ENCODE measurements at regions not wholly inside any gene's neighbourhood (a gene's known extent, or its start where the extent isn't known, plus 50 kb on each side); places are given as distances from the start of the nearest gene placed in this dataset.
"Not testable (repeated sequence)": the region's sequence is repeated elsewhere in the genome, so short reads cannot be mapped to it uniquely, and the experiment has no call there.

DNA sequence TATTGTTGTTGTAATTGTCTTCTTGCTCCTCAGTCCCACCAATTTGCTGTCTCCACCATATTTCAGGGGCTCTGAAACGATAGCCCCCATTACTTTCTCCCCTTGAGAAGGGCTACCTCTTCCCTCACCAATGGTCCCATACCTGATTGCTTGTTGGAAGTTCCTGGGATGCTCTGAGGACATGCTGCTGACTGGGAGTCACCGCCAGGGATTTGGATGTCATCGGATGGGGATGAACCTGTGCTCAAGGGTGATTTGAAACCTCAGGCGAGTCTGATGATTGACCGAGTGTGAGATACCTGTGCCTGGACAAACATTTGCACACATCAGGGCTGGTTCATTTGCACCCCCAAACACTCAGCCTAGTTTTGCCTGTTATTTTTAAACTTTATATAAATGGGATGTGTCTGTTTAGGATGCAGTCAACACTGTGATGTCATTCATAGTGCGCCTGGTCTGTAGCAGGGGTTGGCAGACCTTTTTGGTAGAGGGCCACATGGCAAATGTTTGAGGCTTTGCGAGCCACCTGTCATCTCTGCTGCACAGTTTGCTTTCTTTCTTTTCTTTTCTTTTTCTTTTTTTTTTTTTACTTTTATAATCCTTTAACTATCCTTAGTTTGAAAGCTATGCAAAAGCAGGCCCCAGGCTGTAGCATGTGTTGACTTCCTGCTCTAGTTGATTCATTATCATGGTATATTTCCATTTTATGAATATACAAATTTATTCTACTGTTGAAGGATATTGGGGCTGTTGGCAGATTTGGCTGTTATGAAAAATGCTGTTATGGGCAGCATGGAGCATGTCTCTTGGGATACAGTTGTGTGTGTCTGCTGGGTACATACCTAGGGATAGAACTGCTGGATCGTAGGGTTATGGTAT is 118.5 kb upstream of the PHACTR3 start (continued):
- TF ChIP-seq, protein P1, sequence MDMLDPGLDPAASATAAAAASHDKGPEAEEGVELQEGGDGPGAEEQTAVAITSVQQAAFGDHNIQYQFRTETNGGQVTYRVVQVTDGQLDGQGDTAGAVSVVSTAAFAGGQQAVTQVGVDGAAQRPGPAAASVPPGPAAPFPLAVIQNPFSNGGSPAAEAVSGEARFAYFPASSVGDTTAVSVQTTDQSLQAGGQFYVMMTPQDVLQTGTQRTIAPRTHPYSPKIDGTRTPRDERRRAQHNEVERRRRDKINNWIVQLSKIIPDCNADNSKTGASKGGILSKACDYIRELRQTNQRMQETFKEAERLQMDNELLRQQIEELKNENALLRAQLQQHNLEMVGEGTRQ (IDR thresholded peaks at IDR 0.05; ENCODE audit: low read depth, low read length) = no peak

DNA sequence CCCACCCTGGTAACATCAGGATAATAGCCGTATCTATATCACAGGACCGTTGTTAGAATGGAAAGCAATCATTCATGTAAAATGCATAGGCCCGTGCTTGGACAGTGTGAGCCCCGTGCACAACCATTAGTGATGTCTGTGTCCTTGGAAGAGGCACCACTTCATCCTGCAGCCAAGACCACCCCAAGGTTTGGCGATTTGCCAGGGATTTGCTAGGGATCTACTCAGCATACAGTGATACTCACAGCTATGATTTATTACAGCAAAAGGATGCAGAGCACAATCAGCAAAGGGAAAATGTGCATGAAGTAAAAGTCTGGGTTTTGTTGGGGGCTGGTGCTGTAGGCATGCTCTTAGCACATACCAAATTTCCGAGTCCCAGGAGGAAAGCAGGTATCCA is 115.9 kb upstream of the PHACTR3 start:
- H3K4ac ChIP-seq (ENCODE audit: low read depth, low read length); H3K79me1 ChIP-seq (ENCODE audit: low read depth in 1 of 2, low read length in 2 of 2); H3K27ac ChIP-seq (ENCODE audit: insufficient read depth, low read length); dilution Hi-C loops (cut with HindIII; ENCODE audit: low sequenced_read_pairs, unreplicated experiment); H3K9me1 ChIP-seq (ENCODE audit: insufficient read depth, low read length); H2AK5ac ChIP-seq (ENCODE audit: low read depth, low read length); H2BK5ac ChIP-seq (ENCODE audit: low read depth, low read length, poor library complexity, severe bottlenecking); H2BK15ac ChIP-seq (ENCODE audit: low read depth, low read length); H4K91ac ChIP-seq (ENCODE audit: insufficient read depth, low read depth, low read length); H4K20me1 ChIP-seq (ENCODE audit: insufficient read depth, low read length); H4K5ac ChIP-seq (ENCODE audit: low read depth, low read length); H2AK9ac ChIP-seq (replicated peaks; ENCODE audit: low read depth, low read length, poor library complexity); BruUV-seq (replicated peaks); CTCF ChIA-PET; H3K56ac ChIP-seq (ENCODE audit: extremely low read depth, insufficient read depth, low read length); H3K9me3 ChIP-seq (ENCODE audit: control insufficient read depth, insufficient read depth, low read length); H3K9ac ChIP-seq (ENCODE audit: low read depth, low read length); H3K4me3 ChIP-seq (ENCODE audit: insufficient read depth, low read depth, low read length); ATAC-seq (ENCODE audit: low read depth); H3K4me2 ChIP-seq (ENCODE audit: low read depth, low read length); H3K36me3 ChIP-seq (ENCODE audit: control insufficient read depth, insufficient read depth, low read length); POLR2A ChIA-PET (ENCODE audit: unreplicated experiment); H3K18ac ChIP-seq (ENCODE audit: low read depth, low read length); H3K14ac ChIP-seq (replicated peaks; ENCODE audit: low read depth, low read length); H2BK20ac ChIP-seq (ENCODE audit: low read depth, low read length); H3K4me1 ChIP-seq (ENCODE audit: control insufficient read depth, insufficient read depth, low read length); H2BK120ac ChIP-seq (ENCODE audit: low read depth, low read length); intact Hi-C loops (cut with micrococcal nuclease); H3K27me3 ChIP-seq (ENCODE audit: control insufficient read depth, insufficient read depth, low read length); DNase-seq; H2AFZ ChIP-seq (replicated peaks; ENCODE audit: low read length, poor library complexity); in situ Hi-C loops (cut with MboI; ENCODE audit: low sequenced_read_pairs); H3K23ac ChIP-seq (ENCODE audit: low read depth, low read length); H4K8ac ChIP-seq (ENCODE audit: low read depth in 2 of 2, low read length in 2 of 2): not testable (repeated sequence)
- no CpG with 5 or more reads among the region's 6 CpGs for WGBS, 2 experiments (ENCODE audit: extremely low coverage in 2 of 2, insufficient read length in 1 of 2)

DNA sequence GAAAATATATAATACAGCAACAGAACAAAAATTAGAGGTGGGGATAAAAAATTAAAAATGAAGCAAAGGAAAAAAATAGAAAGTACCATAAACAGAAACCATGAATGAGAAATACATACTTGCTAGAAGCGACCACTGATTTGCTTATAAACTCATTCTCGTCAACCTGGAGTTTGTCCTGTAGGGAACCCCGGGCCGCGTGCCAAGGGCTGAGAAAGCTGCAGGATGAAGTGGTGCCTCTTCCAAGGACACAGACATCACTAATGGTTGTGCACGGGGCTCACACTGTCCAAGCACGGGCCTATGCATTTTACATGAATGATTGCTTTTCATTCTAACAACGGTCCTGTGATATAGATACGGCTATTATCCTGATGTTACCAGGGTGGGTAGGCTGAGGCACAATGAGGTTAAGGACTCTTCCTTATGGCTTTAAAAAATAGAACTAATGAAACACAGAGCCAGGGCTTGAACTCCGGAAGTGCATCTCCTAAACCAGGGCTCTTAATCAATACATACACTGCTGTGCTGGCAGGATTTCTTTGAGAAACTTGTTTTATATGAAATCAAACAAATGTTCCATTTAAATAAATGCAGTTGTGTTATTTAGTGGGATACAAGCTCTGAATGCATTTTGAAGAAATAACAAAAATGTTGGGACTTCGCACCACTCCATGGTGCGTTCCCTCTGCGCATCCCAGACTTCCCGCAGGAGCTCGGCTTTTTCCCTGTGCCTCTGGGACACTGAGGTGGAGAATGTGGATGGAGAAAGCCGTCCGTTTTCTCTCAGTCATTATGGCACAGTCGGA is 113.9 kb upstream of the PHACTR3 start:
- H2BK20ac ChIP-seq (ENCODE audit: low read depth, low read length); H4K20me1 ChIP-seq (ENCODE audit: insufficient read depth, low read length); H3K9me3 ChIP-seq (ENCODE audit: control insufficient read depth, insufficient read depth, low read length); H3K4me3 ChIP-seq (ENCODE audit: insufficient read depth, low read depth, low read length); DNase-seq; H3K14ac ChIP-seq (replicated peaks; ENCODE audit: low read depth, low read length); H2AK9ac ChIP-seq (replicated peaks; ENCODE audit: low read depth, low read length, poor library complexity); H3K27ac ChIP-seq (ENCODE audit: insufficient read depth, low read length); H3K9ac ChIP-seq (ENCODE audit: low read depth, low read length); H2BK15ac ChIP-seq (ENCODE audit: low read depth, low read length); H3K79me1 ChIP-seq (ENCODE audit: low read depth in 1 of 2, low read length in 2 of 2); H3K36me3 ChIP-seq (ENCODE audit: control insufficient read depth, insufficient read depth, low read length); H3K4me2 ChIP-seq (ENCODE audit: low read depth, low read length); H4K5ac ChIP-seq (ENCODE audit: low read depth, low read length); H3K4ac ChIP-seq (ENCODE audit: low read depth, low read length); BruUV-seq (replicated peaks); dilution Hi-C loops (cut with HindIII; ENCODE audit: low sequenced_read_pairs, unreplicated experiment); POLR2A ChIA-PET (ENCODE audit: unreplicated experiment); H2AFZ ChIP-seq (replicated peaks; ENCODE audit: low read length, poor library complexity); H4K91ac ChIP-seq (ENCODE audit: insufficient read depth, low read depth, low read length); H3K56ac ChIP-seq (ENCODE audit: extremely low read depth, insufficient read depth, low read length); H3K27me3 ChIP-seq (ENCODE audit: control insufficient read depth, insufficient read depth, low read length); H2AK5ac ChIP-seq (ENCODE audit: low read depth, low read length); ATAC-seq (ENCODE audit: low read depth); H2BK120ac ChIP-seq (ENCODE audit: low read depth, low read length); H3K18ac ChIP-seq (ENCODE audit: low read depth, low read length); H3K9me1 ChIP-seq (ENCODE audit: insufficient read depth, low read length); H4K8ac ChIP-seq (ENCODE audit: low read depth in 2 of 2, low read length in 2 of 2); H3K4me1 ChIP-seq (ENCODE audit: control insufficient read depth, insufficient read depth, low read length); H3K23ac ChIP-seq (ENCODE audit: low read depth, low read length); H2BK5ac ChIP-seq (ENCODE audit: low read depth, low read length, poor library complexity, severe bottlenecking): not testable (repeated sequence)
- WGBS, 2 experiments (ENCODE audit: extremely low coverage in 2 of 2, insufficient read length in 1 of 2) = 20% methylated on average over 2 of the region's 18 CpGs; no CpG with 5 or more reads in 1 of the 2 experiments
- in situ Hi-C loops (cut with MboI; ENCODE audit: low sequenced_read_pairs) (loop anchor here (10.0 kb wide), 1 partner anchor 626 kb away; no protein-coding TSS in a partner anchor), intact Hi-C loops (cut with micrococcal nuclease) (loop anchor here (10.0 kb wide), 1 partner anchor 406 kb away; no protein-coding TSS in a partner anchor)
- CTCF ChIA-PET = interaction anchor here (0.6 kb wide), 1 partner anchor 268 kb away, joined by 5 read pairs; no protein-coding TSS in a partner anchor
